ENCODE measurements at regions not wholly inside any gene's neighbourhood (a gene's known extent, or its start where the extent isn't known, plus 50 kb on each side); places are given as distances from the start of the nearest gene placed in this dataset.

DNA sequence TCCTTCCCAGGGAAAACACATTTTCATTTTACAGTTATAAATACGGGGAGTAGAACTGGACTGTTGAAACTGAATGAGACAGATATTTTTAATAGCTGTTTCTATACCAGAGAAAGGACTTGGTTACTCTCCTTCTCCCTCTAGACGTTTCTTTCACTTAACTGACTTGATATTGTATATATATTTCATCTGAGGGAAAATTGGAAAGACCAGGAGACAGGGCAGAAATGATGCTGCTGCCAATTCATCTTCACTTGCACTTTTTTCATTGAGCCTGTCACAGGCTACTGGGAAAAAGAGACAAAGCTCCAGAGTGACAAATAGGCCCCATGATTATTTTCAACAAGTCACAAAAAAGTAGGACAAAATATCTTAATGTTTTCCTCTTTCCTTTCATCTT is 636.0 kb upstream of the TPK1 start:
- TF ChIP-seq, protein P1, sequence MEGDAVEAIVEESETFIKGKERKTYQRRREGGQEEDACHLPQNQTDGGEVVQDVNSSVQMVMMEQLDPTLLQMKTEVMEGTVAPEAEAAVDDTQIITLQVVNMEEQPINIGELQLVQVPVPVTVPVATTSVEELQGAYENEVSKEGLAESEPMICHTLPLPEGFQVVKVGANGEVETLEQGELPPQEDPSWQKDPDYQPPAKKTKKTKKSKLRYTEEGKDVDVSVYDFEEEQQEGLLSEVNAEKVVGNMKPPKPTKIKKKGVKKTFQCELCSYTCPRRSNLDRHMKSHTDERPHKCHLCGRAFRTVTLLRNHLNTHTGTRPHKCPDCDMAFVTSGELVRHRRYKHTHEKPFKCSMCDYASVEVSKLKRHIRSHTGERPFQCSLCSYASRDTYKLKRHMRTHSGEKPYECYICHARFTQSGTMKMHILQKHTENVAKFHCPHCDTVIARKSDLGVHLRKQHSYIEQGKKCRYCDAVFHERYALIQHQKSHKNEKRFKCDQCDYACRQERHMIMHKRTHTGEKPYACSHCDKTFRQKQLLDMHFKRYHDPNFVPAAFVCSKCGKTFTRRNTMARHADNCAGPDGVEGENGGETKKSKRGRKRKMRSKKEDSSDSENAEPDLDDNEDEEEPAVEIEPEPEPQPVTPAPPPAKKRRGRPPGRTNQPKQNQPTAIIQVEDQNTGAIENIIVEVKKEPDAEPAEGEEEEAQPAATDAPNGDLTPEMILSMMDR (IDR thresholded peaks at IDR 0.05): no peak
- no peak for TF ChIP-seq POLR2A (IDR thresholded peaks at IDR 0.05)

All from thyroid gland (tissue), 4 donors.